ENCODE measurements at regions not wholly inside any gene's neighbourhood (a gene's known extent, or its start where the extent isn't known, plus 50 kb on each side); places are given as distances from the start of the nearest gene placed in this dataset.

DNA sequence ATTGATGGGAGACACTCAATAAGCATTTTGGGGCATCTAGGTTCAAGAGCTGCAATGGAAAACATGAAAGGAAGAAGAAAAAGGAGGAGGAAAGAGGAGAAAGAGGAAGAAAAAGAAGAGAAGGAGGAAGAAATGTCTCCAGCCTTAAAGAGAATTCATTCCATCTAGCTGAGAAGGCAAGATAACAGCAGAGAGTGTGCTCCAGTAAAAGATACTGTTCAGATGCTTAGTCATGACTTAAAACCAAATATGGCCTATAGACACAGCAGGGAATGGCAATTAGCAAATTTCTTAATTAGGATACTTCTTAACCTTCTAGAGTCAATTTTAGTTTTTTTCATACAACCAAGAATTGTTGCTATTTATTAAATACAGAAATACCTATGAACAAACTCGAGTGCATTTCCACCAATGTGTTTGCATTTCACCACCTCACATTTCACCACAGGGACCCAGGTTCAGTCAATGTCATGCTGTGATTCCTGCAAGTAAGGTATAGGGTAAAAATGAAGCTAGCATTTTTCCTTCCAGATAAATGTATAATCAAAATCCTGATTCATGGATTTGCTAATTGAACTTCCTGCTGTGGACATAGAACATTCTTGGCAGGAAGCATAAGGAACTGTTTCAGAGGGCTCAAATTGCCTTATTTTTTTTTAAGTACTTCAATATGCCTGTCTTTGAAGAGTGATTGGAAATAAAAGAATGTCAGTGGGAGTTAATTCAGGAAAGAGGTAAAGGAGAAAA lies 177.8 kb downstream of the RPS29 start:
- no peak overlapping the region for H3K4me3 ChIP-seq (ENCODE audit: low read depth, low read length)
- TF ChIP-seq, protein P1, sequence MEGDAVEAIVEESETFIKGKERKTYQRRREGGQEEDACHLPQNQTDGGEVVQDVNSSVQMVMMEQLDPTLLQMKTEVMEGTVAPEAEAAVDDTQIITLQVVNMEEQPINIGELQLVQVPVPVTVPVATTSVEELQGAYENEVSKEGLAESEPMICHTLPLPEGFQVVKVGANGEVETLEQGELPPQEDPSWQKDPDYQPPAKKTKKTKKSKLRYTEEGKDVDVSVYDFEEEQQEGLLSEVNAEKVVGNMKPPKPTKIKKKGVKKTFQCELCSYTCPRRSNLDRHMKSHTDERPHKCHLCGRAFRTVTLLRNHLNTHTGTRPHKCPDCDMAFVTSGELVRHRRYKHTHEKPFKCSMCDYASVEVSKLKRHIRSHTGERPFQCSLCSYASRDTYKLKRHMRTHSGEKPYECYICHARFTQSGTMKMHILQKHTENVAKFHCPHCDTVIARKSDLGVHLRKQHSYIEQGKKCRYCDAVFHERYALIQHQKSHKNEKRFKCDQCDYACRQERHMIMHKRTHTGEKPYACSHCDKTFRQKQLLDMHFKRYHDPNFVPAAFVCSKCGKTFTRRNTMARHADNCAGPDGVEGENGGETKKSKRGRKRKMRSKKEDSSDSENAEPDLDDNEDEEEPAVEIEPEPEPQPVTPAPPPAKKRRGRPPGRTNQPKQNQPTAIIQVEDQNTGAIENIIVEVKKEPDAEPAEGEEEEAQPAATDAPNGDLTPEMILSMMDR (IDR thresholded peaks at IDR 0.05; ENCODE audit: insufficient read depth, low read depth, low read length, missing control alignments) = no peak
- no peak for DNase-seq (ENCODE audit: low read depth)

DNA sequence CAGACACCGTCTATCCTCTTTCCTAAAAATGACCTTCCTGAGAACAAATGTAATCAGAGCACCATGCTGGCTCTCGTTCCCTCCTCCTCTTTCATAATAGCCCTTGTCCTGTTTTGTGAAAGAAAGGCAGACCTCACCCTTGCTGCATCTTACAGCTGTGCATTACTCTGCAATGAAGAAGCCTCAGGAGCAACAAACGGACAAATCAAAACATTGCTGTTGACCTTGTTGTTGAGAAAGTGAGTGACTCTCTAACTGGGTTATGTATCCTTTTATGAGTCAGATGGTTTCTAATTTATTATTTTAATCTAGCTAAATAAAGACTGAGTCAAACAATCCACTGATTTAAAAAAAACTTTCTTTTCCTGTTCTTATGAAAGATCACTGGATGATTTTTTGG lies 180.9 kb downstream of the RPS29 start:
- TF ChIP-seq, protein P1 (IDR thresholded peaks at IDR 0.05; ENCODE audit: insufficient read depth, low read depth, low read length, missing control alignments) = no peak
- H3K4me3 ChIP-seq (ENCODE audit: low read depth, low read length) = no peak overlapping the region
- no peak for DNase-seq (ENCODE audit: low read depth)

DNA sequence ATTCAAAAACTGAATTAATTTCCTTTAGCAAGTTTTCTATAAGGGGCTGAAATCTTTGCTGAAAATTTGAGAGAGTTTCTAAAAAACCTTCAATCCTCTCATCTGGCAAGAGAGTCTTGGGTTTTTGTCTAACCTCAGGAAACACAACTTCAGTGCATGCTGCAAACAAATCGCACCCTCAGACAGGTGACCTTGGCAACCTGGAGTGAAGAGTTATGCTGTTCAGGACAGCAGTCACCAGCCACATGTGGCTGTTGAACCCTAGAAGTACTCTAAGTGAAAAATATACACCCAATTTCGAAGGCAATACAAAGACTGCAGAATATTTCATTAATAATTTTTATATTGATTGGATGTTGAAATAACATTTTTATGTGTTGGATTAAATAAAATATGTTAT lies 184.8 kb downstream of the RPS29 start:
- no peak overlapping the region for H3K4me3 ChIP-seq (ENCODE audit: low read depth, low read length)

DNA sequence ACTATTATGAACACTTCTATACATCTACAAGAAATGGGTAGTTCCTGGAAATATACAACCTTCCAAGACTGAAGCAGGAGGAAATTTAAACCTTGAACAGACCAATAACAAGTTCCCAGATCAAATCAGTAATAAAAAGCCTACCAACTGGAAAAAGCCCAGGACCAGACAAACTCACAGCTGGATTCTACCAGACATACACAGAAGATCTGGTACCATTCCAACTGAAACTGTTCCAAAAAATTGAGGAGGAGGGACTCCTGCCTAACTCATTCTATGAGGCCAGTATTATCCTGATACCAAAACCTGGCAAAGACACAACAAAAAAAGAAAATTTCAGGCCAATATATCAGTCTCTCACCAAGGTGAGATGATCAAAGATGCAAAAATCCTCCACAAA lies 189.4 kb downstream of the RPS29 start:
- no peak overlapping the region for H3K4me3 ChIP-seq (ENCODE audit: low read depth, low read length)
- TF ChIP-seq, protein P1 (IDR thresholded peaks at IDR 0.05; ENCODE audit: insufficient read depth, low read depth, low read length, missing control alignments) = no peak
- DNase-seq (ENCODE audit: low read depth) = no peak

More for the DNA sequence above, 184.8 kb downstream of the RPS29 start:
- TF ChIP-seq, protein P1 (IDR thresholded peaks at IDR 0.05; ENCODE audit: insufficient read depth, low read depth, low read length, missing control alignments) = no peak
- DNase-seq (ENCODE audit: low read depth) = no peak

DNA sequence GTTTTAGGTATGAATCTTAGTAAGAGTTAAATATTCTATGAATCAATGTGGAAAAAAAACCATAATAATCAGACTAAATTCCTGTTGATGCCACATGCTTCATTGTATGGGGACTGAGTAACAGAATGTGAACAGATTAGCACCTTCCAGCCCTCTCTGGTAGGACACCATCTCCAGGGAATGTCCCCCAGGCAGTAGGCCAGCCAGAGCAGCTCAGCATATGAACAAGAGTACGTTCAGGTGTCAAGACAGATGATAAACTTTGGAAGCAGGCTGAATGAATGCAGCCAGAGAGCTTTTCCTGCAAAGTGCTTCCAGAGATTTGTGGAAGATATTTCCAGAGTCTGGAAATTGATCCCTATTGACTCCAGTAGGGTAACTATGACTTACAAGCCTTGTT lies 204.4 kb downstream of the RPS29 start:
- DNase-seq (ENCODE audit: low read depth) = no peak
- H3K4me3 ChIP-seq (ENCODE audit: low read depth, low read length) = no peak overlapping the region
- TF ChIP-seq, protein P1 (IDR thresholded peaks at IDR 0.05; ENCODE audit: insufficient read depth, low read depth, low read length, missing control alignments) = no peak

DNA sequence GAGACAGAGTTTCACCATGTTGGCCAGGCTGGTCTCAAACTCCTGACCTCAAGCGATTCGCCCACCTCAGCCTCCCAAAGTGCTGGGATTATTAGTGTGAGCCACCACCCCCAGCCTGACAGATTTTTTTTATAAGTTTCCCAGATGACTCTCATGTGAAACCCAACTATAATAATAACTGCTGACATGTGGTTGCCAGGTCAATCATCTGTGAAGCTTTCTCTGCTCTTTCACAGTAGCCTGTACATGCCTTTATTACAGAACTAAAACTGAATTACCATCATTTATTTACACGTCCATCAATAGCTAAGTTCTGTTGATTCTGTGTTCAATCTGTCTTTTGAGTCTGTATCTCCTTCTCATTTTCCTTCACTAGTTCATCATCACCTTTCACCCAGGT lies 218.5 kb downstream of the RPS29 start:
- no peak overlapping the region for H3K4me3 ChIP-seq (ENCODE audit: low read depth, low read length)
- DNase-seq (ENCODE audit: low read depth) = peak; percentile 19
- TF ChIP-seq, protein P1 (IDR thresholded peaks at IDR 0.05; ENCODE audit: insufficient read depth, low read depth, low read length, missing control alignments) = no peak

DNA sequence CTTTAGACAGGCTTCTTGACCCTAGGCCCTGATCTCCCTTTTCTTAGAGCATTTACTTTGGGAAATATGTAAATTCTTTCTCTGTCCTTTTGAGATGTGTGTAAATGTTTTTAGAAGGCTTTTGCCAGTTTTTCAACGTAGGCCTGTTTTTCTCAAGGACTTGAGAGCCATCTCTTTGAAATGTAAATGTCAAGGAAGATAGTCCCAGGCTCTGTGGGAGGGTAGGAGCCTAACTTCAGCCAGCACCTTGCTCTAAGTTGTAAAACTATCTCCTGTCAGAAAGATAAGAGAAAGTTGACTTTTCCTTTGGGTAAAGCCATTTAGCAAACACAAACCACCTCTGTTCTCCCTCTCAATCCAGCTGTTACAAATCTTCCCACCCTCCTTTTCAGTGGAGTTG lies 219.8 kb downstream of the RPS29 start:
- no peak for DNase-seq (ENCODE audit: low read depth)
- no peak overlapping the region for H3K4me3 ChIP-seq (ENCODE audit: low read depth, low read length)
- TF ChIP-seq, protein P1 (IDR thresholded peaks at IDR 0.05; ENCODE audit: insufficient read depth, low read depth, low read length, missing control alignments) = no peak
